ENCODE measurements at regions not wholly inside any gene's neighbourhood (a gene's known extent, or its start where the extent isn't known, plus 50 kb on each side); places are given as distances from the start of the nearest gene placed in this dataset.

DNA sequence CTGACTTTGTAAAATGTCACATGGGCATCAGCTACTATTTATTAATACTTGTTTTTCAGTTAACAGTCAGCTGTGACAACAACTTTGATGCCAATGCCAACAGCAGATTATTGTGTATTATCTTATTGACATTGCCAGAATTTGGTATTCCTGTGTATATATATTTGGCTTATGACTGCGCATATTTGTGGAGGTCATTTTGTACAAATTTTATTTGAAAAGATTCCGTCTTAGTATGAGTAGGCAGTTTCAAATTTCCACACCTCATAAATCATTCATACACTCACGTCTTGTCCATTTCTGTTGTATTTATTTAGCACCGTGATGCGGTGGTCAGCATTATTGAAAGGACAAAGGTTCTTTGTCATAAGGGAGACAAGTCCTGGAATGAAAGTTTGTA, 558.2 kb upstream of the NDST4 start:
- no peaks in the 10 kb centered on the region for H3K4me1 Mint-ChIP-seq
- no peak for DNase-seq
- ChIA-PET POLR2A (no interaction called here), CTCF (no interaction called here)
- H3K9me3 Mint-ChIP-seq = no peaks in the 10 kb centered on the region
- H3K27me3 Mint-ChIP-seq = no peaks in the 10 kb centered on the region
- H3K27ac Mint-ChIP-seq = no peak overlapping the region
- no peak overlapping the region for H3K4me3 Mint-ChIP-seq
- no peaks in the 10 kb centered on the region for H3K36me3 Mint-ChIP-seq (ENCODE audit: low read depth)

- ChIA-PET CTCF (no interaction called here), POLR2A (no interaction called here)
- no peak overlapping the region for H3K27ac Mint-ChIP-seq
- no peaks in the 10 kb centered on the region for H3K36me3 Mint-ChIP-seq (ENCODE audit: low read depth)
- H3K9me3 Mint-ChIP-seq = no peaks in the 10 kb centered on the region
- no peak overlapping the region for H3K4me3 Mint-ChIP-seq
- H3K4me1 Mint-ChIP-seq = no peaks in the 10 kb centered on the region
- no peaks in the 10 kb centered on the region for H3K27me3 Mint-ChIP-seq
- DNase-seq = no peak
Observed at GRCh38 chr4:115670930-115671329, 557.5 kb upstream of the NDST4 start.

DNA sequence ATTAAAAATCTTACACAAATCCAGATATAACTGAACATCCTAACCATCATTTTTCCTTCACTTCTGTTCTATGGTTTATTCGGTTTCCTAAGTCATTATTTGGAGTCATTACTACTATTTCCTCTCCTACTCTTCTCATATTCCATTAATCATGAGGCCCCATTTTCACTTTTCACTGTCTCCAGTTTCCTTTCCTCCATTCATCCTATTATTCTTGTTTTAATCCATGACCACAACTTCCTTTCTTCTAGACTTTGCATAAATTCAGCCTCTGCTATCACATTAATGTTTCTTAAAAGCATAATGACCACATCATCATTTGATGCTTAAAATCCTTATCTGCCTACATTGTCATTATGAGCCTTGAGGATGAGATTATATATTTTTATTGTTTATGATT, 555.0 kb upstream of the NDST4 start:
- H3K4me3 Mint-ChIP-seq = no peak overlapping the region
- H3K4me1 Mint-ChIP-seq = no peaks in the 10 kb centered on the region
- no peak for DNase-seq
- H3K9me3 Mint-ChIP-seq = no peaks in the 10 kb centered on the region
- no peaks in the 10 kb centered on the region for H3K36me3 Mint-ChIP-seq (ENCODE audit: low read depth)
- POLR2A ChIA-PET = no interaction called here
- CTCF ChIA-PET = no interaction called here
- H3K27ac Mint-ChIP-seq = no peak overlapping the region
- H3K27me3 Mint-ChIP-seq = no peaks in the 10 kb centered on the region

GRCh38 chr4:115664285-115664684, 550.9 kb upstream of the NDST4 start:
- no peak for DNase-seq
- CTCF ChIA-PET = interaction anchor here (1.1 kb wide), 1 partner anchor 14 kb away, joined by 4 read pairs; no protein-coding TSS in a partner anchor
- H3K27me3 Mint-ChIP-seq = no peaks in the 10 kb centered on the region
- no peaks in the 10 kb centered on the region for H3K4me1 Mint-ChIP-seq
- no peaks in the 10 kb centered on the region for H3K9me3 Mint-ChIP-seq
- H3K4me3 Mint-ChIP-seq = no peak overlapping the region
- H3K36me3 Mint-ChIP-seq (ENCODE audit: low read depth) = no peaks in the 10 kb centered on the region
- POLR2A ChIA-PET = no interaction called here
- H3K27ac Mint-ChIP-seq = no peak overlapping the region

- H3K27me3 Mint-ChIP-seq = no peaks in the 10 kb centered on the region
- CTCF ChIA-PET = no interaction called here
- DNase-seq = no peak
- POLR2A ChIA-PET = no interaction called here
- H3K4me3 Mint-ChIP-seq = no peak overlapping the region
- H3K4me1 Mint-ChIP-seq = no peaks in the 10 kb centered on the region
- H3K36me3 Mint-ChIP-seq (ENCODE audit: low read depth) = no peaks in the 10 kb centered on the region
- H3K9me3 Mint-ChIP-seq = no peaks in the 10 kb centered on the region
- no peak overlapping the region for H3K27ac Mint-ChIP-seq
Observed at GRCh38 chr4:115660465-115660864, 547.0 kb upstream of the NDST4 start.

GRCh38 chr4:115657991-115658650, 544.7 kb upstream of the NDST4 start:
- Mint-ChIP-seq H3K4me3 (no peak overlapping the region), H3K27me3 (no peaks in the 10 kb centered on the region), H3K9me3 (no peaks in the 10 kb centered on the region), H3K27ac (no peak overlapping the region), H3K4me1 (no peaks in the 10 kb centered on the region), H3K36me3 (ENCODE audit: low read depth) (no peaks in the 10 kb centered on the region)
- CTCF ChIA-PET = no interaction called here
- DNase-seq = no peak
- POLR2A ChIA-PET = no interaction called here

GRCh38 chr4:115655626-115656025, 542.2 kb upstream of the NDST4 start:
- Mint-ChIP-seq H3K4me3 (no peak overlapping the region), H3K36me3 (ENCODE audit: low read depth) (no peaks in the 10 kb centered on the region), H3K27me3 (no peaks in the 10 kb centered on the region), H3K9me3 (no peaks in the 10 kb centered on the region), H3K4me1 (no peaks in the 10 kb centered on the region), H3K27ac (no peak overlapping the region)
- no peak for DNase-seq
- ChIA-PET CTCF (no interaction called here), POLR2A (no interaction called here)

- Mint-ChIP-seq H3K4me3 (no peak overlapping the region), H3K4me1 (no peaks in the 10 kb centered on the region), H3K27me3 (no peaks in the 10 kb centered on the region), H3K27ac (no peak overlapping the region), H3K36me3 (ENCODE audit: low read depth) (no peaks in the 10 kb centered on the region), H3K9me3 (no peaks in the 10 kb centered on the region)
- ChIA-PET POLR2A (no interaction called here), CTCF (no interaction called here)
- DNase-seq = no peak
Observed at GRCh38 chr4:115648786-115649185, 535.4 kb upstream of the NDST4 start.

- Mint-ChIP-seq H3K36me3 (ENCODE audit: low read depth) (no peaks in the 10 kb centered on the region), H3K27me3 (no peaks in the 10 kb centered on the region), H3K4me3 (no peak overlapping the region), H3K4me1 (no peaks in the 10 kb centered on the region), H3K9me3 (peaks cover 2% of the 10 kb centered on the region), H3K27ac (no peak overlapping the region)
- DNase-seq = no peak
- ChIA-PET POLR2A (no interaction called here), CTCF (no interaction called here)
Observed at GRCh38 chr4:115629270-115629669, 515.9 kb upstream of the NDST4 start.

- H3K9me3 Mint-ChIP-seq = peaks cover 2% of the 10 kb centered on the region
- CTCF ChIA-PET = no interaction called here
- no peak overlapping the region for H3K4me3 Mint-ChIP-seq
- no peaks in the 10 kb centered on the region for H3K27me3 Mint-ChIP-seq
- no peaks in the 10 kb centered on the region for H3K4me1 Mint-ChIP-seq
- POLR2A ChIA-PET = no interaction called here
- DNase-seq = no peak
- H3K27ac Mint-ChIP-seq = no peak overlapping the region
- no peaks in the 10 kb centered on the region for H3K36me3 Mint-ChIP-seq (ENCODE audit: low read depth)
Observed at GRCh38 chr4:115609631-115610030, 496.2 kb upstream of the NDST4 start.

- Mint-ChIP-seq H3K27ac (no peak overlapping the region), H3K9me3 (peaks cover 2% of the 10 kb centered on the region), H3K36me3 (ENCODE audit: low read depth) (no peaks in the 10 kb centered on the region), H3K4me1 (no peaks in the 10 kb centered on the region), H3K27me3 (no peaks in the 10 kb centered on the region), H3K4me3 (no peak overlapping the region)
- DNase-seq = no peak
- ChIA-PET POLR2A (no interaction called here), CTCF (no interaction called here)
Observed at GRCh38 chr4:115607311-115607710, 493.9 kb upstream of the NDST4 start.

GRCh38 chr4:115596265-115597001, 483.0 kb upstream of the NDST4 start:
- Mint-ChIP-seq H3K9me3 (no peaks in the 10 kb centered on the region), H3K27me3 (no peaks in the 10 kb centered on the region), H3K4me1 (no peaks in the 10 kb centered on the region), H3K4me3 (no peak overlapping the region), H3K36me3 (ENCODE audit: low read depth) (no peaks in the 10 kb centered on the region), H3K27ac (no peak overlapping the region)
- POLR2A ChIA-PET = no interaction called here
- no peak for DNase-seq
- CTCF ChIA-PET = no interaction called here

- Mint-ChIP-seq H3K4me3 (no peak overlapping the region), H3K27me3 (no peaks in the 10 kb centered on the region), H3K4me1 (no peaks in the 10 kb centered on the region), H3K36me3 (ENCODE audit: low read depth) (no peaks in the 10 kb centered on the region), H3K9me3 (no peaks in the 10 kb centered on the region), H3K27ac (no peak overlapping the region)
- ChIA-PET POLR2A (no interaction called here), CTCF (no interaction called here)
- no peak for DNase-seq
Observed at GRCh38 chr4:115580901-115581300, 467.5 kb upstream of the NDST4 start.

DNA sequence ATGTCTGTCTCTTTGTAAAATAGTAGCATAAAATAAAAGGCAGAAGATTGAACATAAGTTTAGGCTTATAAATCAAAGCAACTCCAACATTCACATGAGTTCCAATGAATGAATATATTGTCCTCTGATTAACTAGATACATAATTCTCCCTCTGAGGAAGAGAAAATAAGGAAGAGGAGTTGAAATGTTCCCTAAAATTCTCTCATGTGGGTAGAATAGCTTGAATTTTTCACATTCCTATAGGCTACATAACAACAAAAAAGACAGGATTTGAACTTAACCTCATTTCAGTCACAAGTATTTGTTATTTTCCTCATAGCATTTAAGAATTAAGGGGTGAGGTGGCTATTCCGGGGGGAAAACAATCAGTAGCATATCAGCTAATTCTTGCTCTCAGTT, 462.4 kb upstream of the NDST4 start:
- Mint-ChIP-seq H3K9me3 (no peaks in the 10 kb centered on the region), H3K27ac (no peak overlapping the region), H3K4me1 (no peaks in the 10 kb centered on the region), H3K36me3 (ENCODE audit: low read depth) (no peaks in the 10 kb centered on the region), H3K27me3 (no peaks in the 10 kb centered on the region), H3K4me3 (no peak overlapping the region)
- DNase-seq = no peak
- ChIA-PET POLR2A (no interaction called here), CTCF (no interaction called here)
